Osteoblast (primary cell): ENCODE measurements at regions not wholly inside any gene's neighbourhood (a gene's known extent, or its start where the extent isn't known, plus 50 kb on each side); places are given as distances from the start of the nearest gene placed in this dataset.

Experiments
- DNase-seq: peaks from one replicate; pipeline ENCODE4 v3.0.0; 2011; ENCODE audit warnings: low spot score, mixed read lengths; ENCODE audit not compliant: insufficient read length; ENCODE audit errors: missing footprints
- H2AFZ ChIP-seq: 2 replicates; pipeline ENCODE4 v1.6.0; 2011; ENCODE audit warnings: mild to moderate bottlenecking, low read length
- H3K27ac ChIP-seq: 2 replicates; pipeline ENCODE4 v1.5.1; 2011; ENCODE audit warnings: mild to moderate bottlenecking, low read depth, low read length, moderate library complexity
- H3K27me3 ChIP-seq: 2 replicates; pipeline ENCODE4 v1.6.0; 2012; ENCODE audit warnings: mild to moderate bottlenecking, control low read depth, inconsistent platforms, low read length, moderate library complexity; ENCODE audit not compliant: insufficient read depth
- H3K36me3 ChIP-seq: 2 replicates; pipeline ENCODE4 v1.5.1; 2011; ENCODE audit warnings: mild to moderate bottlenecking, low read length, control low read depth, moderate library complexity; ENCODE audit not compliant: insufficient read depth
- H3K4me1 ChIP-seq: 2 replicates; pipeline ENCODE4 v1.5.1; 2011; ENCODE audit warnings: mild to moderate bottlenecking, low read length, control low read depth, moderate library complexity; ENCODE audit not compliant: insufficient read depth
- H3K4me2 ChIP-seq: 2 replicates; pipeline ENCODE4 v1.6.0; 2011; ENCODE audit warnings: mild to moderate bottlenecking, low read length; ENCODE audit not compliant: insufficient read depth
- H3K4me3 ChIP-seq: fragments of 200-600 bp; sonication (generic); 3 replicates; pipeline ENCODE4 v1.5.1; 2012; ENCODE audit warnings: mild to moderate bottlenecking, low read length, inconsistent platforms; ENCODE audit not compliant: insufficient read depth
- H3K79me2 ChIP-seq: 2 replicates; pipeline ENCODE4 v1.6.0; 2012; ENCODE audit warnings: mild to moderate bottlenecking, low read length, control low read depth, inconsistent platforms; ENCODE audit not compliant: insufficient read depth
- H3K9me3 ChIP-seq: 2 replicates; pipeline ENCODE4 v1.5.1; 2011; ENCODE audit warnings: low read depth, low read length, control low read depth
- H4K20me1 ChIP-seq: 2 replicates; pipeline ENCODE4 v1.6.0; 2012; ENCODE audit warnings: mild to moderate bottlenecking, low read length, control low read depth; ENCODE audit not compliant: insufficient read depth
- CTCF ChIP-seq: IDR thresholded peaks from 2 replicates; pipeline ENCODE4 v1.5.1; 2011; ENCODE audit warnings: mild to moderate bottlenecking, low read depth, low read length, moderate library complexity; ENCODE audit errors: extremely low read depth

- Histone ChIP-seq H3K27ac (no peak overlapping the region), H3K27me3 (no peaks in the 10 kb centered on the region), H3K36me3 (no peaks in the 10 kb centered on the region), H3K79me2 (no peaks in the 10 kb centered on the region), H3K9me3 (peaks cover 2% of the 10 kb centered on the region), H4K20me1 (no peaks in the 10 kb centered on the region), H2AFZ (no peak overlapping the region), H3K4me2 (no peak overlapping the region), H3K4me1 (no peaks in the 10 kb centered on the region), H3K4me3 (no peak overlapping the region)
- no peak for DNase-seq
- TF ChIP-seq CTCF: no peak
These were observed 1159.8 kb upstream of the EYS start for GRCh38 chr6:66866801-66867200.

- DNase-seq: no peak
- H4K20me1 ChIP-seq: no peaks in the 10 kb centered on the region
- H3K27ac ChIP-seq: no peak overlapping the region
- no peak overlapping the region for H2AFZ ChIP-seq
- no peaks in the 10 kb centered on the region for H3K4me1 ChIP-seq
- no peaks in the 10 kb centered on the region for H3K36me3 ChIP-seq
- H3K27me3 ChIP-seq: no peaks in the 10 kb centered on the region
- no peak overlapping the region for H3K4me3 ChIP-seq
- no peaks in the 10 kb centered on the region for H3K79me2 ChIP-seq
- peaks cover 2% of the 10 kb centered on the region for H3K9me3 ChIP-seq
- no peak overlapping the region for H3K4me2 ChIP-seq
- no peak for TF ChIP-seq CTCF
These were observed 1158.7 kb upstream of the EYS start for GRCh38 chr6:66865771-66866170.

GRCh38 chr6:66861007-66861541 is 1154.0 kb upstream of the EYS start:
- Histone ChIP-seq H2AFZ (no peak overlapping the region), H3K79me2 (no peaks in the 10 kb centered on the region), H3K27ac (no peak overlapping the region), H3K27me3 (no peaks in the 10 kb centered on the region), H3K4me3 (no peak overlapping the region), H3K4me1 (no peaks in the 10 kb centered on the region), H3K36me3 (no peaks in the 10 kb centered on the region), H3K4me2 (no peak overlapping the region), H3K9me3 (peaks cover 4% of the 10 kb centered on the region), H4K20me1 (no peaks in the 10 kb centered on the region)
- no peak for TF ChIP-seq CTCF
- no peak for DNase-seq

- H3K9me3 ChIP-seq: peaks cover 4% of the 10 kb centered on the region
- no peak overlapping the region for H2AFZ ChIP-seq
- H3K4me2 ChIP-seq: no peak overlapping the region
- no peaks in the 10 kb centered on the region for H3K79me2 ChIP-seq
- no peak overlapping the region for H3K4me3 ChIP-seq
- TF ChIP-seq CTCF: no peak
- H3K4me1 ChIP-seq: no peaks in the 10 kb centered on the region
- H3K36me3 ChIP-seq: no peaks in the 10 kb centered on the region
- no peaks in the 10 kb centered on the region for H3K27me3 ChIP-seq
- H3K27ac ChIP-seq: no peak overlapping the region
- H4K20me1 ChIP-seq: no peaks in the 10 kb centered on the region
- peak; percentile 1 for DNase-seq
These were observed 1153.3 kb upstream of the EYS start for GRCh38 chr6:66860328-66860727.
